Endothelial cell of umbilical vein (primary cell): ENCODE measurements at regions not wholly inside any gene's neighbourhood (a gene's known extent, or its start where the extent isn't known, plus 50 kb on each side); places are given as distances from the start of the nearest gene placed in this dataset.

Source experiments
- EZH2 ChIP-seq: IDR thresholded peaks from 2 replicates; pipeline ENCODE4 v1.6.1; 2012; ENCODE audit warnings: borderline replicate concordance, low read depth, mild to moderate bottlenecking, moderate library complexity, low read length, inconsistent platforms; ENCODE audit not compliant: severe bottlenecking
- JUN ChIP-seq: IDR thresholded peaks from 2 replicates; pipeline ENCODE4 v1.6.1; 2011; ENCODE audit warnings: borderline replicate concordance, low read depth; ENCODE audit not compliant: insufficient read length, insufficient read depth
- MAX ChIP-seq: IDR thresholded peaks from 2 replicates; pipeline ENCODE4 v1.6.1; 2011; ENCODE audit not compliant: insufficient read depth, insufficient read length
- POLR2A ChIP-seq: IDR thresholded peaks from 2 replicates; pipeline ENCODE4 v1.6.1; 2012; ENCODE audit warnings: low read depth, mild to moderate bottlenecking, control low read depth, low read length
- POLR2AphosphoS5 ChIP-seq: IDR thresholded peaks from 2 replicates; pipeline ENCODE4 v1.6.1; 2012; ENCODE audit warnings: low read depth, mild to moderate bottlenecking, control low read depth, low read length, moderate library complexity; ENCODE audit not compliant: insufficient read depth
- TF ChIP-seq, protein P1 (sequence below), 2 donors: IDR thresholded peaks; 1 replicate in 1 of 2; 2 replicates in 1 of 2; pipeline ENCODE4 v1.5.1; 2011; ENCODE audit warnings: low read length in 2 of 2, mild to moderate bottlenecking in 2 of 2, moderate library complexity in 2 of 2, control low read depth in 1 of 2, inconsistent platforms in 1 of 2, low read depth in 1 of 2; ENCODE audit not compliant: insufficient read depth in 1 of 2; ENCODE audit errors: extremely low read depth in 1 of 2

DNA sequence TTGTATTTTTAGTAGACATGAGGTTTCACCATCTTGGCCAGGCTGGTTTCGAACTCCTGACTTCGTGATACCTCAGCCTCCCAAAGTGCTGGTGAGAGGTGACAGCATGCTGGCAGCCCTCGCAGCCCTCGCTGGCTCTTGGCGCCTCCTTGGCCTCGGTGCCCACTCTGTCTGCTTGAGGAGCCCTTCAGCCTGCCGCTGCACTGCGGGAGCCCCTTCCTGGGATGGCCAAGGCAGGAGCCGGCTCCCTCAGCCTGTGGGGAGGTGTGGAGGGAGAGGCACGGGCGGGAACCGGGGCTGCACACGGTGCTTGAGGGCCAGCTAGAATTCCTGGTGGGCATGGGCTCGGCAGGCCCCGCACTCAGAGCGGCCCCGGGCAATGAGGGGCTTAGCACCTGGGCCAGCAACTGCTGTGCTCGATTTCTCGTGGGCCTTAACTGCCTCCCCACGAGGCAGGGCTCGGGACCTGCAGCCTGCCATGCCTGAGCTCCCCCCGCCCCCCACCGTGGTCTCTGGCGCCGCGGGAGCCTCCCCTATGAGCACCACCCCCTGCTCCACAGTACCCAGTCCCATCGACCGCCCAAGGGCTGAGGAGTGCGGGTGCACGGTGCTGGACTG, 96.5 kb upstream of the RHOBTB1 start:
- TF ChIP-seq EZH2 (no peak), JUN (no peak), POLR2A (no peak), MAX (no peak), POLR2AphosphoS5 (no peak)
- TF ChIP-seq, protein P1, sequence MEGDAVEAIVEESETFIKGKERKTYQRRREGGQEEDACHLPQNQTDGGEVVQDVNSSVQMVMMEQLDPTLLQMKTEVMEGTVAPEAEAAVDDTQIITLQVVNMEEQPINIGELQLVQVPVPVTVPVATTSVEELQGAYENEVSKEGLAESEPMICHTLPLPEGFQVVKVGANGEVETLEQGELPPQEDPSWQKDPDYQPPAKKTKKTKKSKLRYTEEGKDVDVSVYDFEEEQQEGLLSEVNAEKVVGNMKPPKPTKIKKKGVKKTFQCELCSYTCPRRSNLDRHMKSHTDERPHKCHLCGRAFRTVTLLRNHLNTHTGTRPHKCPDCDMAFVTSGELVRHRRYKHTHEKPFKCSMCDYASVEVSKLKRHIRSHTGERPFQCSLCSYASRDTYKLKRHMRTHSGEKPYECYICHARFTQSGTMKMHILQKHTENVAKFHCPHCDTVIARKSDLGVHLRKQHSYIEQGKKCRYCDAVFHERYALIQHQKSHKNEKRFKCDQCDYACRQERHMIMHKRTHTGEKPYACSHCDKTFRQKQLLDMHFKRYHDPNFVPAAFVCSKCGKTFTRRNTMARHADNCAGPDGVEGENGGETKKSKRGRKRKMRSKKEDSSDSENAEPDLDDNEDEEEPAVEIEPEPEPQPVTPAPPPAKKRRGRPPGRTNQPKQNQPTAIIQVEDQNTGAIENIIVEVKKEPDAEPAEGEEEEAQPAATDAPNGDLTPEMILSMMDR (IDR thresholded peaks at IDR 0.05; ENCODE audit: extremely low read depth in 1 of 2, insufficient read depth in 1 of 2, low read depth in 1 of 2, low read length in 2 of 2): no peak
